KMS-11 (cell line): ENCODE measurements at regions not wholly inside any gene's neighbourhood (a gene's known extent, or its start where the extent isn't known, plus 50 kb on each side); places are given as distances from the start of the nearest gene placed in this dataset.

ENCODE experiments used
- H2AFZ ChIP-seq: fragments of 200-600 bp; sonication (generic); 2 replicates; pipeline ENCODE4 v1.6.1; 2016; ENCODE audit warnings: antibody characterized with exemption, mixed run types, low read depth
- H3K27ac ChIP-seq: fragments of 200-600 bp; sonication (generic); 2 replicates; pipeline ENCODE4 v1.6.1; 2016; ENCODE audit warnings: mild to moderate bottlenecking, mixed run types
- H3K27me3 ChIP-seq: fragments of 200-600 bp; sonication (generic); 2 replicates; pipeline ENCODE4 v1.6.1; 2017; ENCODE audit warnings: mild to moderate bottlenecking, low read depth, mixed run types, moderate library complexity; ENCODE audit not compliant: insufficient read depth
- H3K36me3 ChIP-seq: fragments of 200-600 bp; sonication (generic); 2 replicates; pipeline ENCODE4 v1.6.1; 2017; ENCODE audit warnings: mild to moderate bottlenecking, mixed run types; ENCODE audit not compliant: insufficient read depth
- H3K4me1 ChIP-seq: fragments of 200-600 bp; sonication (generic); 2 replicates; pipeline ENCODE4 v1.6.1; 2016; ENCODE audit warnings: mild to moderate bottlenecking, low read depth, mixed run types; ENCODE audit not compliant: poor library complexity, severe bottlenecking
- H3K4me2 ChIP-seq: fragments of 200-600 bp; sonication (generic); 2 replicates; pipeline ENCODE4 v1.7.0; 2016; ENCODE audit warnings: mild to moderate bottlenecking, mixed run types
- H3K4me3 ChIP-seq: fragments of 200-600 bp; sonication (generic); IDR thresholded peaks from 2 replicates; pipeline ENCODE4 v1.6.1; 2017; ENCODE audit warnings: low read depth, low read length, mixed read lengths; ENCODE audit not compliant: insufficient read depth
- H3K79me2 ChIP-seq: fragments of 200-600 bp; sonication (generic); 2 replicates; pipeline ENCODE4 v1.6.1; 2016; ENCODE audit warnings: low read depth, mixed run types; ENCODE audit not compliant: insufficient read depth
- H3K9ac ChIP-seq: fragments of 200-600 bp; sonication (generic); 2 replicates; pipeline ENCODE4 v1.6.1; 2016; ENCODE audit warnings: mild to moderate bottlenecking, mixed run types
- H4K20me1 ChIP-seq: fragments of 200-600 bp; sonication (generic); 2 replicates; pipeline ENCODE4 v1.6.1; 2016; ENCODE audit warnings: mild to moderate bottlenecking, mixed run types; ENCODE audit not compliant: insufficient read depth
- TF ChIP-seq, protein P1 (sequence below): fragments of 200-600 bp; sonication (generic); conservative IDR thresholded peaks from 2 replicates; pipeline ENCODE4 v1.6.1; 2017; ENCODE audit warnings: low read depth, mild to moderate bottlenecking, antibody characterized with exemption, low read length, moderate library complexity, mixed read lengths

- TF ChIP-seq, protein P1, sequence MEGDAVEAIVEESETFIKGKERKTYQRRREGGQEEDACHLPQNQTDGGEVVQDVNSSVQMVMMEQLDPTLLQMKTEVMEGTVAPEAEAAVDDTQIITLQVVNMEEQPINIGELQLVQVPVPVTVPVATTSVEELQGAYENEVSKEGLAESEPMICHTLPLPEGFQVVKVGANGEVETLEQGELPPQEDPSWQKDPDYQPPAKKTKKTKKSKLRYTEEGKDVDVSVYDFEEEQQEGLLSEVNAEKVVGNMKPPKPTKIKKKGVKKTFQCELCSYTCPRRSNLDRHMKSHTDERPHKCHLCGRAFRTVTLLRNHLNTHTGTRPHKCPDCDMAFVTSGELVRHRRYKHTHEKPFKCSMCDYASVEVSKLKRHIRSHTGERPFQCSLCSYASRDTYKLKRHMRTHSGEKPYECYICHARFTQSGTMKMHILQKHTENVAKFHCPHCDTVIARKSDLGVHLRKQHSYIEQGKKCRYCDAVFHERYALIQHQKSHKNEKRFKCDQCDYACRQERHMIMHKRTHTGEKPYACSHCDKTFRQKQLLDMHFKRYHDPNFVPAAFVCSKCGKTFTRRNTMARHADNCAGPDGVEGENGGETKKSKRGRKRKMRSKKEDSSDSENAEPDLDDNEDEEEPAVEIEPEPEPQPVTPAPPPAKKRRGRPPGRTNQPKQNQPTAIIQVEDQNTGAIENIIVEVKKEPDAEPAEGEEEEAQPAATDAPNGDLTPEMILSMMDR = no peak
- Histone ChIP-seq H3K4me1 (peaks cover under 1% of the 10 kb centered on the region), H3K9ac (no peak overlapping the region), H3K36me3 (no peaks in the 10 kb centered on the region), H3K27ac (no peak overlapping the region), H3K4me3 (no peak overlapping the region), H3K4me2 (no peak overlapping the region), H3K27me3 (no peaks in the 10 kb centered on the region), H4K20me1 (no peaks in the 10 kb centered on the region), H3K79me2 (no peaks in the 10 kb centered on the region), H2AFZ (no peak overlapping the region)
Observed at GRCh38 chr2:147358375-147358774, 486.5 kb upstream of the ACVR2A start.

GRCh38 chr2:147356157-147356556 lies 488.7 kb upstream of the ACVR2A start:
- H3K4me3 ChIP-seq = no peak overlapping the region
- H2AFZ ChIP-seq = no peak overlapping the region
- no peak overlapping the region for H3K4me2 ChIP-seq
- no peaks in the 10 kb centered on the region for H3K36me3 ChIP-seq
- peaks cover 20% of the 10 kb centered on the region for H3K4me1 ChIP-seq
- no peaks in the 10 kb centered on the region for H3K79me2 ChIP-seq
- no peak overlapping the region for H3K9ac ChIP-seq
- TF ChIP-seq, protein P1 = no peak
- H4K20me1 ChIP-seq = no peaks in the 10 kb centered on the region
- no peak overlapping the region for H3K27ac ChIP-seq
- no peaks in the 10 kb centered on the region for H3K27me3 ChIP-seq

DNA sequence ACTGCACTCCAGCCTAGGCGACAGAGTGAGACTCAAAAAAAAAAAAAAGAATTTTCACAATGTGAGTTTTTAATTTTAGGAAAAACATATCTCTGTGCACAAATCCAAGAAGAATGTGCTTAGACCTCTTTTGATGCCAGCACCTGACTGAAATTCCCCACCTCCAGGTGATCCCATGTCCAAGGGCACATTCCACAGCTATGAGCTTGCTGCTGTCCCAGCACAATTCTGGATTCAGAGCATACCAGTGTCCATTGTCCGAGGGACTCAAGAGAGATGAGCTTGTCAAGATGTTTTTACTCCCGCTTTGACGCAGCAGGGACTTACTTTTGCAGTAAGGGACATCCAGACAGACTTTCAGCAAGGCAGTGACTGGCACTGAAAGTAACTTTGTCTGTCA lies 489.1 kb upstream of the ACVR2A start:
- Histone ChIP-seq H3K36me3 (no peaks in the 10 kb centered on the region), H3K4me3 (no peak overlapping the region), H2AFZ (no peak overlapping the region), H3K27ac (no peak overlapping the region), H3K79me2 (no peaks in the 10 kb centered on the region), H3K4me1 (peaks cover 24% of the 10 kb centered on the region), H3K9ac (no peak overlapping the region), H4K20me1 (no peaks in the 10 kb centered on the region), H3K4me2 (no peak overlapping the region), H3K27me3 (no peaks in the 10 kb centered on the region)
- TF ChIP-seq, protein P1 = no peak

DNA sequence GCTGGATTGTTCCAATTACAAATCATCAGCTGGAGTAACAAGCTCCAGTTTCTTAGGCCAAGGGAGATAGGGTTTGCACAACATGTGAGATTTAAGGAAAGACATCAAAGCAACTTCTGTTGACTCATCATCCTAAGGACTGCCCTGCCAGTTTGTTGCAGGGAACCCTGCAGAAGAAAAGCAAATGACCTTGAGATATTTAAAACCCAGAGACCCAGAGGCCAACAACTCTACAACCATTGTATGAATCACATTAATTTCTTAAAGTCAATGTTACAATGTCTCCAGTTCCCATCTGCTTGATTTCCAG lies 491.8 kb upstream of the ACVR2A start:
- TF ChIP-seq, protein P1 = no peak

More for the DNA sequence above, 491.8 kb upstream of the ACVR2A start:
- no peaks in the 10 kb centered on the region for H3K27me3 ChIP-seq
- no peaks in the 10 kb centered on the region for H3K79me2 ChIP-seq
- no peak overlapping the region for H3K4me3 ChIP-seq
- H3K27ac ChIP-seq = peak overlapping the region; percentile 85
- H2AFZ ChIP-seq = peak overlapping the region; percentile 53; the same call in 1 of the 2 replicates
- H4K20me1 ChIP-seq = no peaks in the 10 kb centered on the region
- H3K36me3 ChIP-seq = no peaks in the 10 kb centered on the region
- peak overlapping the region; percentile 79; the same call in 1 of the 2 replicates for H3K4me2 ChIP-seq
- peak overlapping the region; percentile 17; the same call in 1 of the 2 replicates for H3K9ac ChIP-seq
- peaks cover 27% of the 10 kb centered on the region for H3K4me1 ChIP-seq
